Endodermal cell (in vitro differentiated cells): ENCODE measurements at regions not wholly inside any gene's neighbourhood (a gene's known extent, or its start where the extent isn't known, plus 50 kb on each side); places are given as distances from the start of the nearest gene placed in this dataset.

Experiments used
- DNase-seq: peaks from one replicate; pipeline ENCODE4 v3.0.0-alpha.2; 2017
- H3K27ac ChIP-seq: 2 replicates; pipeline ENCODE4 v1.5.1; 2013; ENCODE audit warnings: mild to moderate bottlenecking, low read depth, low read length, moderate library complexity
- H3K27me3 ChIP-seq: 2 replicates; pipeline ENCODE4 v1.6.1; 2013; ENCODE audit warnings: mild to moderate bottlenecking, low read length, moderate library complexity; ENCODE audit not compliant: insufficient read depth, control insufficient read depth, poor library complexity, severe bottlenecking
- H3K36me3 ChIP-seq: 2 replicates; pipeline ENCODE4 v1.7.0; 2013; ENCODE audit warnings: mild to moderate bottlenecking, low read length, moderate library complexity; ENCODE audit not compliant: control insufficient read depth, insufficient read depth
- H3K4me1 ChIP-seq: one replicate; pipeline ENCODE4 v1.7.0; 2013; ENCODE audit warnings: low read length; ENCODE audit not compliant: control insufficient read depth, insufficient read depth
- H3K4me3 ChIP-seq: 2 replicates; pipeline ENCODE4 v1.5.1; 2013; ENCODE audit warnings: mild to moderate bottlenecking, low read length, moderate library complexity
- H3K9ac ChIP-seq: 2 replicates; pipeline ENCODE4 v1.6.1; 2013; ENCODE audit warnings: mild to moderate bottlenecking, low read length, moderate library complexity; ENCODE audit not compliant: poor library complexity, severe bottlenecking; ENCODE audit errors: extremely low read depth
- H3K9me3 ChIP-seq: 2 replicates; pipeline ENCODE4 v1.6.1; 2013; ENCODE audit warnings: mild to moderate bottlenecking, low read length, moderate library complexity; ENCODE audit not compliant: control insufficient read depth
- H3K27ac Mint-ChIP-seq: 2 replicates; pipeline ENCODE4 v1.8.0; 2020; ENCODE audit warnings: mixed read lengths
- H3K27me3 Mint-ChIP-seq: 2 replicates; pipeline ENCODE4 v1.8.0; 2021; ENCODE audit warnings: mild to moderate bottlenecking, mixed read lengths; ENCODE audit not compliant: insufficient read depth
- H3K36me3 Mint-ChIP-seq: 2 replicates; pipeline ENCODE4 v1.8.0; 2020; ENCODE audit warnings: low read depth, mixed read lengths
- H3K4me1 Mint-ChIP-seq: 2 replicates; pipeline ENCODE4 v1.8.0; 2020; ENCODE audit warnings: mixed read lengths
- H3K4me3 Mint-ChIP-seq: 2 replicates; pipeline ENCODE4 v1.8.0; 2020; ENCODE audit warnings: mild to moderate bottlenecking, moderate library complexity, mixed read lengths
- H3K9me3 Mint-ChIP-seq: 2 replicates; pipeline ENCODE4 v1.8.0; 2020; ENCODE audit warnings: mild to moderate bottlenecking, mixed read lengths
- CTCF ChIP-seq: fragments of 200-600 bp; sonication (generic); conservative IDR thresholded peaks from 2 replicates; pipeline ENCODE4 v1.5.0; 2021; ENCODE audit warnings: antibody characterized with exemption, mild to moderate bottlenecking
- whole genome bisulfite sequencing, 2 experiments: methylation state at CpG; one replicate each; pipeline versions ENCODE4 v1.1.5 to v1.1.7; 2013; ENCODE audit warnings: missing lambda C conversion rate in 2 of 2, mixed read lengths in 1 of 2; ENCODE audit not compliant: insufficient coverage in 1 of 2, insufficient read length in 1 of 2; 5-methylcytosine and 5-hydroxymethylcytosine counted together

DNA sequence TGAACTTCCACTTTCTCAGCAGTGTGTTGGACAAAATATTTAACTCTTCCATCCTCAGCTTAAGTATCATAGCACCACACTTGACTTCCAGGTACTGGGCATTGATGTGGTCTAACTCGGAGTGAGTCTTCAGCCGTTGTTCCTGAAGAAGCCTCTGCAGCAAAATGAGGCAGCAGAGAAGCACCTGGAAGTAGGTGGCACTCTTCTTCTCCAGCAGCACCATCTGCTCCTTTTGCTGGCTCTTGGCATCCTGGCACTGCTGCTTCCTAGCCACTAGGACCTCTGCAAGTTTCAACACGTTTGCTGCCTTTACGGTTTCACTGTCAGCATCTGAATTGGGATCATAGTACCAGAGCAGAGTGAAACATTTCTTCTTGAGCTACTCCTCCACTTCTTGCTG lies 162.5 kb upstream of the GORAB start:
- 93 to 100% methylated on average over 2 to 4 of the region's 4 CpGs for WGBS, 2 experiments
- no peak for DNase-seq
- TF ChIP-seq CTCF: no peak
- Histone ChIP-seq H3K27me3 (no peaks in the 10 kb centered on the region), H3K36me3 (no peaks in the 10 kb centered on the region), H3K4me1 (no peaks in the 10 kb centered on the region), H3K9me3 (no peaks in the 10 kb centered on the region), H3K27ac (no peak overlapping the region), H3K4me3 (no peak overlapping the region), H3K9ac (no peak overlapping the region)
- no peak overlapping the region for H3K4me3 Mint-ChIP-seq
- H3K36me3 Mint-ChIP-seq: no peaks in the 10 kb centered on the region
- no peaks in the 10 kb centered on the region for H3K27me3 Mint-ChIP-seq
- no peaks in the 10 kb centered on the region for H3K4me1 Mint-ChIP-seq
- no peak overlapping the region for H3K27ac Mint-ChIP-seq
- peaks cover 2% of the 10 kb centered on the region for H3K9me3 Mint-ChIP-seq

GRCh38 chr1:170370087-170370486 lies 161.9 kb upstream of the GORAB start:
- no peak overlapping the region for H3K4me3 ChIP-seq
- peaks cover 2% of the 10 kb centered on the region for H3K9me3 Mint-ChIP-seq
- H3K9me3 ChIP-seq: no peaks in the 10 kb centered on the region
- no peak for TF ChIP-seq CTCF
- H3K4me1 Mint-ChIP-seq: no peaks in the 10 kb centered on the region
- 84 to 100% methylated on average over 4 to 9 of the region's 9 CpGs for WGBS, 2 experiments
- no peak overlapping the region for H3K27ac ChIP-seq
- H3K4me1 ChIP-seq: no peaks in the 10 kb centered on the region
- no peaks in the 10 kb centered on the region for H3K27me3 Mint-ChIP-seq
- no peak overlapping the region for H3K4me3 Mint-ChIP-seq
- no peak for DNase-seq
- no peak overlapping the region for H3K9ac ChIP-seq
- no peak overlapping the region for H3K27ac Mint-ChIP-seq
- H3K27me3 ChIP-seq: no peaks in the 10 kb centered on the region
- no peaks in the 10 kb centered on the region for H3K36me3 Mint-ChIP-seq
- no peaks in the 10 kb centered on the region for H3K36me3 ChIP-seq

GRCh38 chr1:170375082-170375723 lies 156.8 kb upstream of the GORAB start:
- Histone ChIP-seq H3K27me3 (no peaks in the 10 kb centered on the region), H3K36me3 (no peaks in the 10 kb centered on the region), H3K9ac (no peak overlapping the region), H3K9me3 (no peaks in the 10 kb centered on the region), H3K4me3 (no peak overlapping the region), H3K4me1 (no peaks in the 10 kb centered on the region), H3K27ac (no peak overlapping the region)
- Mint-ChIP-seq H3K9me3 (no peaks in the 10 kb centered on the region), H3K27ac (no peak overlapping the region), H3K36me3 (no peaks in the 10 kb centered on the region), H3K27me3 (no peaks in the 10 kb centered on the region), H3K4me1 (no peaks in the 10 kb centered on the region), H3K4me3 (no peak overlapping the region)
- no peak for DNase-seq
- 69 to 73% methylated on average over 2 to 3 of the region's 3 CpGs for WGBS, 2 experiments
- no peak for TF ChIP-seq CTCF
